ENCODE measurements at regions not wholly inside any gene's neighbourhood (a gene's known extent, or its start where the extent isn't known, plus 50 kb on each side); places are given as distances from the start of the nearest gene placed in this dataset.

- TF ChIP-seq, protein P1, sequence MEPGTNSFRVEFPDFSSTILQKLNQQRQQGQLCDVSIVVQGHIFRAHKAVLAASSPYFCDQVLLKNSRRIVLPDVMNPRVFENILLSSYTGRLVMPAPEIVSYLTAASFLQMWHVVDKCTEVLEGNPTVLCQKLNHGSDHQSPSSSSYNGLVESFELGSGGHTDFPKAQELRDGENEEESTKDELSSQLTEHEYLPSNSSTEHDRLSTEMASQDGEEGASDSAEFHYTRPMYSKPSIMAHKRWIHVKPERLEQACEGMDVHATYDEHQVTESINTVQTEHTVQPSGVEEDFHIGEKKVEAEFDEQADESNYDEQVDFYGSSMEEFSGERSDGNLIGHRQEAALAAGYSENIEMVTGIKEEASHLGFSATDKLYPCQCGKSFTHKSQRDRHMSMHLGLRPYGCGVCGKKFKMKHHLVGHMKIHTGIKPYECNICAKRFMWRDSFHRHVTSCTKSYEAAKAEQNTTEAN (CRISPR knock-in tag; conservative IDR thresholded peaks at IDR 0.05), result 0 out of 2 replicates have a peak, but pooled peaks have one; percentile 7
- TF ChIP-seq, protein P2, sequence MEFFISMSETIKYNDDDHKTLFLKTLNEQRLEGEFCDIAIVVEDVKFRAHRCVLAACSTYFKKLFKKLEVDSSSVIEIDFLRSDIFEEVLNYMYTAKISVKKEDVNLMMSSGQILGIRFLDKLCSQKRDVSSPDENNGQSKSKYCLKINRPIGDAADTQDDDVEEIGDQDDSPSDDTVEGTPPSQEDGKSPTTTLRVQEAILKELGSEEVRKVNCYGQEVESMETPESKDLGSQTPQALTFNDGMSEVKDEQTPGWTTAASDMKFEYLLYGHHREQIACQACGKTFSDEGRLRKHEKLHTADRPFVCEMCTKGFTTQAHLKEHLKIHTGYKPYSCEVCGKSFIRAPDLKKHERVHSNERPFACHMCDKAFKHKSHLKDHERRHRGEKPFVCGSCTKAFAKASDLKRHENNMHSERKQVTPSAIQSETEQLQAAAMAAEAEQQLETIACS (CRISPR knock-in tag; IDR thresholded peaks at IDR 0.05), result peak; percentile 36
- peak; percentile 50; the same call in 1 of the 2 replicates for TF ChIP-seq AKAP8 (CRISPR knock-in tag; IDR thresholded peaks at IDR 0.05)
- TF ChIP-seq FOXA1 (IDR thresholded peaks at IDR 0.05), result no peak
- no peak for TF ChIP-seq FOXA1 (CRISPR knock-in tag; IDR thresholded peaks at IDR 0.05)
- no peak for TF ChIP-seq ZNF766 (CRISPR knock-in tag; IDR thresholded peaks at IDR 0.05; ENCODE audit: borderline replicate concordance)
- no peak for TF ChIP-seq SRSF9 (IDR thresholded peaks at IDR 0.05; ENCODE audit: borderline replicate concordance, insufficient read depth, low read depth, low read length, poor library complexity, severe bottlenecking)
- no peak for TF ChIP-seq HNRNPH1 (optimal IDR thresholded peaks at IDR 0.05; ENCODE audit: low read depth, low read length)
- TF ChIP-seq REPIN1 (CRISPR knock-in tag; IDR thresholded peaks at IDR 0.05; ENCODE audit: borderline replicate concordance, low read depth), result no peak
- no peak for TF ChIP-seq ZNF101 (CRISPR knock-in tag; IDR thresholded peaks at IDR 0.05; ENCODE audit: borderline replicate concordance, low read depth)
- TF ChIP-seq, protein P3, sequence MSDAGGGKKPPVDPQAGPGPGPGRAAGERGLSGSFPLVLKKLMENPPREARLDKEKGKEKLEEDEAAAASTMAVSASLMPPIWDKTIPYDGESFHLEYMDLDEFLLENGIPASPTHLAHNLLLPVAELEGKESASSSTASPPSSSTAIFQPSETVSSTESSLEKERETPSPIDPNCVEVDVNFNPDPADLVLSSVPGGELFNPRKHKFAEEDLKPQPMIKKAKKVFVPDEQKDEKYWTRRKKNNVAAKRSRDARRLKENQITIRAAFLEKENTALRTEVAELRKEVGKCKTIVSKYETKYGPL (CRISPR knock-in tag; IDR thresholded peaks at IDR 0.05), result no peak
- TF ChIP-seq, protein P4, sequence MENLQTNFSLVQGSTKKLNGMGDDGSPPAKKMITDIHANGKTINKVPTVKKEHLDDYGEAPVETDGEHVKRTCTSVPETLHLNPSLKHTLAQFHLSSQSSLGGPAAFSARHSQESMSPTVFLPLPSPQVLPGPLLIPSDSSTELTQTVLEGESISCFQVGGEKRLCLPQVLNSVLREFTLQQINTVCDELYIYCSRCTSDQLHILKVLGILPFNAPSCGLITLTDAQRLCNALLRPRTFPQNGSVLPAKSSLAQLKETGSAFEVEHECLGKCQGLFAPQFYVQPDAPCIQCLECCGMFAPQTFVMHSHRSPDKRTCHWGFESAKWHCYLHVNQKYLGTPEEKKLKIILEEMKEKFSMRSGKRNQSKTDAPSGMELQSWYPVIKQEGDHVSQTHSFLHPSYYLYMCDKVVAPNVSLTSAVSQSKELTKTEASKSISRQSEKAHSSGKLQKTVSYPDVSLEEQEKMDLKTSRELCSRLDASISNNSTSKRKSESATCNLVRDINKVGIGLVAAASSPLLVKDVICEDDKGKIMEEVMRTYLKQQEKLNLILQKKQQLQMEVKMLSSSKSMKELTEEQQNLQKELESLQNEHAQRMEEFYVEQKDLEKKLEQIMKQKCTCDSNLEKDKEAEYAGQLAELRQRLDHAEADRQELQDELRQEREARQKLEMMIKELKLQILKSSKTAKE (CRISPR knock-in tag; IDR thresholded peaks at IDR 0.05; ENCODE audit: borderline replicate concordance), result 0 out of 2 replicates have a peak, but pooled peaks have one; percentile 12
- TF ChIP-seq HOXA3 (CRISPR knock-in tag; IDR thresholded peaks at IDR 0.05), result peak; percentile 47
- TF ChIP-seq GATAD1 (CRISPR knock-in tag; IDR thresholded peaks at IDR 0.05), result peak; percentile 19; the same call in 1 of the 2 replicates
- peak; percentile 47; the same call in 1 of the 2 replicates for TF ChIP-seq ZFP91 (CRISPR knock-in tag; IDR thresholded peaks at IDR 0.05; ENCODE audit: borderline replicate concordance)
- no peak for TF ChIP-seq ZBTB39 (CRISPR knock-in tag; IDR thresholded peaks at IDR 0.05)
- no peak for TF ChIP-seq SMC3 (IDR thresholded peaks at IDR 0.05; ENCODE audit: low read length)
- TF ChIP-seq KDM5B (CRISPR knock-in tag; IDR thresholded peaks at IDR 0.05; ENCODE audit: borderline replicate concordance), result 0 out of 2 replicates have a peak, but pooled peaks have one; percentile 43
- TF ChIP-seq ZSCAN21 (CRISPR knock-in tag; IDR thresholded peaks at IDR 0.05; ENCODE audit: borderline replicate concordance), result peak; percentile 28; the same call in 1 of the 2 replicates
Measured at GRCh38 chrX:40175511-40176350, 78.0 kb upstream of the BCOR start (continued).

Data from HepG2 (cell line).